PFSK-1 (cell line): ENCODE measurements at regions not wholly inside any gene's neighbourhood (a gene's known extent, or its start where the extent isn't known, plus 50 kb on each side); places are given as distances from the start of the nearest gene placed in this dataset.

Source experiments
- POLR2AphosphoS5 ChIP-seq: IDR thresholded peaks from 2 replicates; pipeline ENCODE4 v1.6.1; 2012; ENCODE audit warnings: low read depth, mild to moderate bottlenecking, control low read depth, low read length, moderate library complexity
- REST ChIP-seq, 2 experiments: IDR thresholded peaks; 2 replicates each; pipeline versions ENCODE4 v1.6.1 to v1.8.0; 2011 to 2012; ENCODE audit warnings: low read depth in 2 of 2, low read length in 2 of 2, control low read depth in 1 of 2, inconsistent platforms in 1 of 2, mild to moderate bottlenecking in 1 of 2, moderate library complexity in 1 of 2; ENCODE audit not compliant: insufficient read depth in 1 of 2
- SIN3A ChIP-seq: IDR thresholded peaks from 2 replicates; pipeline ENCODE4 v1.6.1; 2012; ENCODE audit warnings: mild to moderate bottlenecking, low read length, moderate library complexity, borderline replicate concordance; ENCODE audit not compliant: insufficient read depth
- TAF1 ChIP-seq: IDR thresholded peaks from 2 replicates; pipeline ENCODE4 v1.6.1; 2012; ENCODE audit warnings: low read length, control low read depth, borderline replicate concordance; ENCODE audit not compliant: insufficient read depth

GRCh38 chr1:8218351-8219092 is 99.4 kb upstream of the SLC45A1 start:
- TF ChIP-seq SIN3A, result no peak
- no peak for TF ChIP-seq POLR2AphosphoS5
- no peak for TF ChIP-seq REST (IDR thresholded peaks at IDR 0.05; ENCODE audit: insufficient read depth in 1 of 2, low read depth in 2 of 2, low read length in 2 of 2)
- TF ChIP-seq TAF1, result no peak
